HG02970 (cell line): ENCODE measurements at regions not wholly inside any gene's neighbourhood (a gene's known extent, or its start where the extent isn't known, plus 50 kb on each side); places are given as distances from the start of the nearest gene placed in this dataset.

Source experiments
- ATAC-seq: cut with Tn5 transposase; IDR thresholded peaks from one replicate; pipeline ENCODE4 v1.9.1; 2021; ENCODE audit warnings: mild to moderate bottlenecking, moderate library complexity, moderate number of reproducible peaks; ENCODE audit not compliant: unreplicated experiment, low FRiP score

- ATAC-seq = no peak
Measured at GRCh38 chr4:14631806-14632440, 370.4 kb upstream of the CPEB2 start.

- no peak for ATAC-seq
Measured at GRCh38 chr4:14636563-14636962, 365.7 kb upstream of the CPEB2 start.

GRCh38 chr4:14640476-14640875, 361.8 kb upstream of the CPEB2 start:
- no peak for ATAC-seq

GRCh38 chr4:14641871-14642270, 360.4 kb upstream of the CPEB2 start:
- ATAC-seq = no peak

- ATAC-seq = no peak
Measured at GRCh38 chr4:14644580-14645282, 357.6 kb upstream of the CPEB2 start.

- ATAC-seq = no peak
Measured at GRCh38 chr4:14646831-14647230, 355.4 kb upstream of the CPEB2 start.

GRCh38 chr4:14650127-14650526, 352.2 kb upstream of the CPEB2 start:
- ATAC-seq = no peak

- ATAC-seq = no peak
Measured at GRCh38 chr4:14652522-14652921, 349.8 kb upstream of the CPEB2 start.

GRCh38 chr4:14653338-14653737, 348.9 kb upstream of the CPEB2 start:
- no peak for ATAC-seq

- ATAC-seq = no peak
Measured at GRCh38 chr4:14659286-14659685, 343.0 kb upstream of the CPEB2 start.

GRCh38 chr4:14667624-14668151, 334.6 kb upstream of the CPEB2 start:
- no peak for ATAC-seq

- ATAC-seq = no peak
Measured at GRCh38 chr4:14668296-14668695, 334.0 kb upstream of the CPEB2 start.

GRCh38 chr4:14669371-14669770, 332.9 kb upstream of the CPEB2 start:
- no peak for ATAC-seq

GRCh38 chr4:14671146-14671545, 331.1 kb upstream of the CPEB2 start:
- ATAC-seq = no peak

GRCh38 chr4:14675279-14675985, 326.8 kb upstream of the CPEB2 start:
- no peak for ATAC-seq

- no peak for ATAC-seq
Measured at GRCh38 chr4:14679906-14680305, 322.4 kb upstream of the CPEB2 start.

- ATAC-seq = no peak
Measured at GRCh38 chr4:14681330-14681729, 321.0 kb upstream of the CPEB2 start.

GRCh38 chr4:14693728-14694127, 308.6 kb upstream of the CPEB2 start:
- ATAC-seq = no peak

- ATAC-seq = no peak
Measured at GRCh38 chr4:14695095-14695845, 307.0 kb upstream of the CPEB2 start.

- ATAC-seq = no peak
Measured at GRCh38 chr4:14700083-14700482, 302.2 kb upstream of the CPEB2 start.

- ATAC-seq = no peak
Measured at GRCh38 chr4:14700544-14700943, 301.7 kb upstream of the CPEB2 start.
